K562 (cell line): ENCODE measurements at regions not wholly inside any gene's neighbourhood (a gene's known extent, or its start where the extent isn't known, plus 50 kb on each side); places are given as distances from the start of the nearest gene placed in this dataset.

Source experiments
- ATAC-seq: fragments of 200-7000 bp; cut with Tn5 transposase; 3 replicates; pipeline ENCODE4 v1.9.1; 2020; ENCODE audit warnings: moderate library complexity
- BruUV-seq: library from RNA; stranded (reverse); fragments of 400-500 nt; replicated peaks from 2 replicates; lab custom pipeline; 2021; lab: Mats Ljungman, UMichigan
- CTCF ChIA-PET: fragments of 300-600 bp; formaldehyde crosslinking; extraction: SDS; loops from one replicate; lab custom pipeline; 2021; ENCODE audit warnings: low intra/inter-chr PET ratio; lab: Yijun Ruan, JAX
- POLR2A ChIA-PET: fragments of 300-600, 350-650 bp; sonication (Branson Sonifier 250); formaldehyde crosslinking; extraction: SDS; loops from one replicate; lab custom pipeline; 2021; ENCODE audit warnings: antibody characterized with exemption, inconsistent platforms; lab: Yijun Ruan, JAX
- DNase-seq, 4 experiments: peaks; one replicate each; pipeline versions ENCODE4 v3.0.0 to v3.0.0-alpha.2; 2011 to 2018; ENCODE audit warnings: low spot score in 3 of 4, mixed read lengths in 3 of 4; ENCODE audit errors: extremely low read depth in 1 of 4
- FAIRE-seq: peaks from 2 replicates; lab custom pipeline; 2011; peaks lifted over from hg19 to GRCh38; lab: Jason Lieb, UNC
- H2AFZ ChIP-seq: 2 replicates; pipeline ENCODE4 v1.6.0; 2011; ENCODE audit warnings: low read depth, low read length, control low read depth, inconsistent platforms
- H3K27ac ChIP-seq: fragments of 200-600 bp; 3 replicates; pipeline ENCODE4 v1.8.0; 2011; ENCODE audit warnings: low read depth, mild to moderate bottlenecking, control low read depth, inconsistent platforms, low read length, moderate library complexity, mixed read lengths; ENCODE audit errors: extremely low read depth
- H3K27me3 ChIP-seq, 2 experiments: fragments of 300-600 bp in 1 of 2; 2 replicates in 1 of 2; 3 replicates in 1 of 2; pipeline versions ENCODE4 v1.6.0 to v1.8.0; 2011; ENCODE audit warnings: inconsistent platforms in 2 of 2, low read length in 2 of 2, mild to moderate bottlenecking in 1 of 2, mixed read lengths in 1 of 2, moderate library complexity in 1 of 2; ENCODE audit not compliant: control insufficient read depth in 2 of 2, insufficient read depth in 2 of 2
- H3K36me3 ChIP-seq: fragments of 300-600 bp; 3 replicates; pipeline ENCODE4 v1.8.0; 2011; ENCODE audit warnings: mild to moderate bottlenecking, low read length, inconsistent platforms; ENCODE audit not compliant: control insufficient read depth, insufficient read depth
- H3K4me1 ChIP-seq, 2 experiments: fragments of 200-600 bp in 1 of 2; replicated peaks in 1 of 2; 2 replicates in 1 of 2; 3 replicates in 1 of 2; pipeline versions ENCODE4 v1.5.1 to v1.8.0; 2011; ENCODE audit warnings: inconsistent platforms in 2 of 2, low read length in 2 of 2, mild to moderate bottlenecking in 1 of 2, mixed read lengths in 1 of 2, moderate library complexity in 1 of 2; ENCODE audit not compliant: control insufficient read depth in 2 of 2, insufficient read depth in 2 of 2
- H3K4me2 ChIP-seq: 2 replicates; pipeline ENCODE4 v1.6.1; 2011; ENCODE audit warnings: low read length, control low read depth, inconsistent platforms, mixed read lengths; ENCODE audit not compliant: insufficient read depth
- H3K4me3 ChIP-seq: fragments of 200-600 bp; sonication (generic), shearing (Covaris generic); 2 replicates; pipeline ENCODE4 v1.5.1; 2016; ENCODE audit warnings: control low read depth, inconsistent platforms
- H3K79me2 ChIP-seq: fragments of 200-600 bp; 3 replicates; pipeline ENCODE4 v1.8.0; 2011; ENCODE audit warnings: low read length, inconsistent platforms; ENCODE audit not compliant: control insufficient read depth, insufficient read depth
- H3K9ac ChIP-seq, 2 experiments: 2 replicates each; pipeline versions ENCODE4 v1.6.0 to v1.6.1; 2011; ENCODE audit warnings: low read depth in 2 of 2, low read length in 2 of 2, control low read depth in 1 of 2, inconsistent platforms in 1 of 2, mild to moderate bottlenecking in 1 of 2, mixed read lengths in 1 of 2; ENCODE audit not compliant: insufficient read depth in 1 of 2
- H3K9me1 ChIP-seq: one replicate; pipeline ENCODE4 v1.6.0; 2011; ENCODE audit warnings: inconsistent platforms, mild to moderate bottlenecking, low read length, moderate library complexity; ENCODE audit not compliant: control insufficient read depth, insufficient read depth
- H3K9me3 ChIP-seq: replicated peaks from 2 replicates; pipeline ENCODE4 v1.5.1; 2011; ENCODE audit warnings: low read depth, low read length, inconsistent platforms; ENCODE audit not compliant: control insufficient read depth, insufficient read depth
- H4K20me1 ChIP-seq: replicated peaks from 2 replicates; pipeline ENCODE4 v1.6.1; 2011; ENCODE audit warnings: low read length, inconsistent platforms, mixed read lengths; ENCODE audit not compliant: control insufficient read depth, insufficient read depth
- CBX2 ChIP-seq: fragments of 200-600 bp; sonication (generic); IDR thresholded peaks from one replicate; pipeline ENCODE4 v1.6.1; 2012; ENCODE audit warnings: mild to moderate bottlenecking, low read length, inconsistent platforms; ENCODE audit not compliant: insufficient read depth, poor library complexity, severe bottlenecking
- E2F4 ChIP-seq: sonication (generic); formaldehyde crosslinking; IDR thresholded peaks from 2 replicates; pipeline ENCODE4 v1.8.0; 2022; ENCODE audit warnings: mild to moderate bottlenecking, low read depth, missing genetic modification reagents
- ETS2 ChIP-seq: IDR thresholded peaks from 2 replicates; pipeline ENCODE4 v1.6.1; 2016; ENCODE audit warnings: borderline replicate concordance, missing genetic modification characterization, mild to moderate bottlenecking, moderate library complexity, missing compliant biosample characterization; ENCODE audit not compliant: poor library complexity, severe bottlenecking
- MCM3 ChIP-seq: fragments of 450-650 bp; IDR thresholded peaks from 2 replicates; pipeline ENCODE4 v1.6.1; 2016
- PHTF2 ChIP-seq: fragments of 250-450 bp; sonication (Bioruptor Pico); IDR thresholded peaks from 2 replicates; pipeline ENCODE4 v1.5.0; 2021; ENCODE audit warnings: mild to moderate bottlenecking
- TAL1 ChIP-seq: fragments of 450-650 bp; IDR thresholded peaks from 2 replicates; pipeline ENCODE4 v1.6.1; 2016; ENCODE audit warnings: mild to moderate bottlenecking
- ZFP1 ChIP-seq: fragments of 450-650 bp; formaldehyde crosslinking; IDR thresholded peaks from 2 replicates; pipeline ENCODE4 v1.4.0; 2020; ENCODE audit warnings: mild to moderate bottlenecking, mixed read lengths
- ZNF121 ChIP-seq: sonication (generic); formaldehyde crosslinking; conservative IDR thresholded peaks from 2 replicates; pipeline ENCODE4 v1.8.0; 2022; ENCODE audit warnings: missing genetic modification reagents
- ZNF507 ChIP-seq: conservative IDR thresholded peaks from 2 replicates; pipeline ENCODE4 v1.6.1; 2017; ENCODE audit warnings: missing genetic modification characterization, missing compliant biosample characterization
- ZNF695 ChIP-seq: fragments of 450-650 bp; formaldehyde crosslinking; IDR thresholded peaks from 2 replicates; pipeline ENCODE4 v1.4.0; 2020; ENCODE audit warnings: mild to moderate bottlenecking, moderate library complexity
- WGBS: fragments of 100-300 bp; shearing (Covaris generic); methylation state at CpG from one replicate; pipeline ENCODE4 v1.1.6; 2016; ENCODE audit warnings: low coverage, mixed read lengths; ENCODE audit not compliant: insufficient coverage; ENCODE audit errors: missing lambda C conversion rate; 5-methylcytosine and 5-hydroxymethylcytosine counted together
- in situ Hi-C: fragments of 300-500 bp; cut with MboI; formaldehyde crosslinking; loops from 4 replicates; pipeline ENCODE4 v1.15.0; 2018; ENCODE audit warnings: inconsistent platforms, mixed read lengths
- intact Hi-C: fragments of 100-400 bp; cut with micrococcal nuclease; formaldehyde crosslinking; loops from 2 replicates; pipeline ENCODE4 v1.14.2; 2022
- TF ChIP-seq, protein P1 (sequence below): fragments of 250-450 bp; sonication (Bioruptor Pico); IDR thresholded peaks from 2 replicates; pipeline ENCODE4 v1.8.0; 2022; ENCODE audit warnings: inconsistent platforms
- TF ChIP-seq, protein P2 (sequence below): sonication (generic); formaldehyde crosslinking; IDR thresholded peaks from 2 replicates; pipeline ENCODE4 v1.5.0; 2020; ENCODE audit warnings: missing genetic modification reagents

- Histone ChIP-seq H4K20me1 (no peaks in the 10 kb centered on the region), H3K27me3 (peaks cover 10 to 59% of the 10 kb centered on the region in 2 experiments), H2AFZ (no peak overlapping the region), H3K27ac (no peak overlapping the region), H3K79me2 (no peaks in the 10 kb centered on the region), H3K4me1 (no peaks in the 10 kb centered on the region), H3K9me1 (no peaks in the 10 kb centered on the region), H3K4me2 (no peak overlapping the region), H3K9me3 (no peaks in the 10 kb centered on the region), H3K4me3 (no peak overlapping the region), H3K9ac (no peak overlapping the region), H3K36me3 (no peaks in the 10 kb centered on the region)
- TF ChIP-seq, protein P1, sequence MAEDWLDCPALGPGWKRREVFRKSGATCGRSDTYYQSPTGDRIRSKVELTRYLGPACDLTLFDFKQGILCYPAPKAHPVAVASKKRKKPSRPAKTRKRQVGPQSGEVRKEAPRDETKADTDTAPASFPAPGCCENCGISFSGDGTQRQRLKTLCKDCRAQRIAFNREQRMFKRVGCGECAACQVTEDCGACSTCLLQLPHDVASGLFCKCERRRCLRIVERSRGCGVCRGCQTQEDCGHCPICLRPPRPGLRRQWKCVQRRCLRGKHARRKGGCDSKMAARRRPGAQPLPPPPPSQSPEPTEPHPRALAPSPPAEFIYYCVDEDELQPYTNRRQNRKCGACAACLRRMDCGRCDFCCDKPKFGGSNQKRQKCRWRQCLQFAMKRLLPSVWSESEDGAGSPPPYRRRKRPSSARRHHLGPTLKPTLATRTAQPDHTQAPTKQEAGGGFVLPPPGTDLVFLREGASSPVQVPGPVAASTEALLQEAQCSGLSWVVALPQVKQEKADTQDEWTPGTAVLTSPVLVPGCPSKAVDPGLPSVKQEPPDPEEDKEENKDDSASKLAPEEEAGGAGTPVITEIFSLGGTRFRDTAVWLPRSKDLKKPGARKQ, result no peak
- no peak for TF ChIP-seq ZNF695 (CRISPR knock-in tag)
- no peak for TF ChIP-seq TAL1
- TF ChIP-seq E2F4 (CRISPR knock-in tag), result no peak
- no peak for TF ChIP-seq ETS2 (tag)
- no peak for TF ChIP-seq MCM3
- TF ChIP-seq ZFP1 (CRISPR knock-in tag), result no peak
- TF ChIP-seq, protein P2, sequence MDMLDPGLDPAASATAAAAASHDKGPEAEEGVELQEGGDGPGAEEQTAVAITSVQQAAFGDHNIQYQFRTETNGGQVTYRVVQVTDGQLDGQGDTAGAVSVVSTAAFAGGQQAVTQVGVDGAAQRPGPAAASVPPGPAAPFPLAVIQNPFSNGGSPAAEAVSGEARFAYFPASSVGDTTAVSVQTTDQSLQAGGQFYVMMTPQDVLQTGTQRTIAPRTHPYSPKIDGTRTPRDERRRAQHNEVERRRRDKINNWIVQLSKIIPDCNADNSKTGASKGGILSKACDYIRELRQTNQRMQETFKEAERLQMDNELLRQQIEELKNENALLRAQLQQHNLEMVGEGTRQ, result no peak
- TF ChIP-seq CBX2, result no peak
- no peak for TF ChIP-seq ZNF121 (CRISPR knock-in tag)
- no peak for TF ChIP-seq ZNF507 (tag)
- TF ChIP-seq PHTF2 (CRISPR knock-in tag), result no peak
- FAIRE-seq, result no peak
- ChIA-PET POLR2A (interaction anchor here (0.6 to 0.7 kb wide), 2 partner anchors 55 to 349 kb away, joined by 3 read pairs; no protein-coding TSS in a partner anchor), CTCF (no interaction called here)
- no peak for DNase-seq
- in situ Hi-C loops, result no loop called here
- 0% methylated on average over 12 of the region's 12 CpGs for WGBS
- BruUV-seq, result no TSS peak
- ATAC-seq, result no peak
- intact Hi-C loops, result no loop called here
Measured at GRCh38 chr16:86635926-86636325, 57.6 kb downstream of the FOXL1 start.
